ENCODE measurements at regions not wholly inside any gene's neighbourhood (a gene's known extent, or its start where the extent isn't known, plus 50 kb on each side); places are given as distances from the start of the nearest gene placed in this dataset.

GRCh38 chr18:75790111-75790510, 362.6 kb upstream of the SMIM21 start:
- Histone ChIP-seq H3K36me3 (ENCODE audit: low read length) (no peaks in the 10 kb centered on the region), H3K27ac (ENCODE audit: low read depth, low read length) (no peak overlapping the region), H2AFZ (ENCODE audit: low read depth, low read length, severe bottlenecking) (no peak overlapping the region), H4K20me1 (ENCODE audit: low read depth, low read length) (no peaks in the 10 kb centered on the region), H3K4me3 (ENCODE audit: insufficient read depth, low read length, poor library complexity, severe bottlenecking) (no peak overlapping the region), H3K79me2 (ENCODE audit: insufficient read depth, low read length) (no peaks in the 10 kb centered on the region), H3F3A (ENCODE audit: insufficient read depth) (no peaks in the 10 kb centered on the region), H3K27me3 (ENCODE audit: low read length) (no peaks in the 10 kb centered on the region), H3K9me3 (ENCODE audit: insufficient read depth, low read length) (no peaks in the 10 kb centered on the region), H3K9me2 (replicated peaks; ENCODE audit: insufficient read depth, low read length) (no peaks in the 10 kb centered on the region), H3K9ac (ENCODE audit: low read length) (no peak overlapping the region), H3K4me2 (ENCODE audit: low read depth, low read length, poor library complexity, severe bottlenecking) (no peak overlapping the region)
- TF ChIP-seq CTCF (IDR thresholded peaks at IDR 0.05; ENCODE audit: insufficient read depth, low read length, poor library complexity, severe bottlenecking) (no peak), EZH2phosphoT487 (conservative IDR thresholded peaks at IDR 0.05; ENCODE audit: low read length) (no peak)

- no peak overlapping the region for H3K27ac ChIP-seq (ENCODE audit: low read depth, low read length)
- H3K79me2 ChIP-seq (ENCODE audit: insufficient read depth, low read length): no peaks in the 10 kb centered on the region
- H3K4me3 ChIP-seq (ENCODE audit: insufficient read depth, low read length, poor library complexity, severe bottlenecking): no peak overlapping the region
- H3F3A ChIP-seq (ENCODE audit: insufficient read depth): no peaks in the 10 kb centered on the region
- H2AFZ ChIP-seq (ENCODE audit: low read depth, low read length, severe bottlenecking): no peak overlapping the region
- H3K9ac ChIP-seq (ENCODE audit: low read length): no peak overlapping the region
- H3K27me3 ChIP-seq (ENCODE audit: low read length): no peaks in the 10 kb centered on the region
- no peak for TF ChIP-seq CTCF (IDR thresholded peaks at IDR 0.05; ENCODE audit: insufficient read depth, low read length, poor library complexity, severe bottlenecking)
- no peak for TF ChIP-seq EZH2phosphoT487 (conservative IDR thresholded peaks at IDR 0.05; ENCODE audit: low read length)
- no peak overlapping the region for H3K4me2 ChIP-seq (ENCODE audit: low read depth, low read length, poor library complexity, severe bottlenecking)
- no peaks in the 10 kb centered on the region for H4K20me1 ChIP-seq (ENCODE audit: low read depth, low read length)
- H3K9me3 ChIP-seq (ENCODE audit: insufficient read depth, low read length): no peaks in the 10 kb centered on the region
- H3K9me2 ChIP-seq (replicated peaks; ENCODE audit: insufficient read depth, low read length): no peaks in the 10 kb centered on the region
- no peaks in the 10 kb centered on the region for H3K36me3 ChIP-seq (ENCODE audit: low read length)
Observed at GRCh38 chr18:75785834-75786233, 358.3 kb upstream of the SMIM21 start.

GRCh38 chr18:75785206-75785605, 357.7 kb upstream of the SMIM21 start:
- no peaks in the 10 kb centered on the region for H3K27me3 ChIP-seq (ENCODE audit: low read length)
- H3K79me2 ChIP-seq (ENCODE audit: insufficient read depth, low read length): no peaks in the 10 kb centered on the region
- H3K4me2 ChIP-seq (ENCODE audit: low read depth, low read length, poor library complexity, severe bottlenecking): no peak overlapping the region
- H2AFZ ChIP-seq (ENCODE audit: low read depth, low read length, severe bottlenecking): no peak overlapping the region
- no peaks in the 10 kb centered on the region for H3K9me3 ChIP-seq (ENCODE audit: insufficient read depth, low read length)
- no peaks in the 10 kb centered on the region for H3K9me2 ChIP-seq (replicated peaks; ENCODE audit: insufficient read depth, low read length)
- no peak overlapping the region for H3K4me3 ChIP-seq (ENCODE audit: insufficient read depth, low read length, poor library complexity, severe bottlenecking)
- H3K27ac ChIP-seq (ENCODE audit: low read depth, low read length): no peak overlapping the region
- no peaks in the 10 kb centered on the region for H3K36me3 ChIP-seq (ENCODE audit: low read length)
- no peak overlapping the region for H3K9ac ChIP-seq (ENCODE audit: low read length)
- no peaks in the 10 kb centered on the region for H3F3A ChIP-seq (ENCODE audit: insufficient read depth)
- no peaks in the 10 kb centered on the region for H4K20me1 ChIP-seq (ENCODE audit: low read depth, low read length)
- no peak for TF ChIP-seq EZH2phosphoT487 (conservative IDR thresholded peaks at IDR 0.05; ENCODE audit: low read length)
- TF ChIP-seq CTCF (IDR thresholded peaks at IDR 0.05; ENCODE audit: insufficient read depth, low read length, poor library complexity, severe bottlenecking): no peak
